HL-60/S4 (cell line): ENCODE measurements at regions not wholly inside any gene's neighbourhood (a gene's known extent, or its start where the extent isn't known, plus 50 kb on each side); places are given as distances from the start of the nearest gene placed in this dataset.
"Not testable (repeated sequence)": the region's sequence is repeated elsewhere in the genome, so short reads cannot be mapped to it uniquely, and the experiment has no call there.

Source experiments
- in situ Hi-C: fragments of 300-500 bp; cut with MboI; formaldehyde crosslinking; loops from 2 replicates; pipeline ENCODE4 v1.14.3; 2022; ENCODE audit warnings: low sequenced_read_pairs

DNA sequence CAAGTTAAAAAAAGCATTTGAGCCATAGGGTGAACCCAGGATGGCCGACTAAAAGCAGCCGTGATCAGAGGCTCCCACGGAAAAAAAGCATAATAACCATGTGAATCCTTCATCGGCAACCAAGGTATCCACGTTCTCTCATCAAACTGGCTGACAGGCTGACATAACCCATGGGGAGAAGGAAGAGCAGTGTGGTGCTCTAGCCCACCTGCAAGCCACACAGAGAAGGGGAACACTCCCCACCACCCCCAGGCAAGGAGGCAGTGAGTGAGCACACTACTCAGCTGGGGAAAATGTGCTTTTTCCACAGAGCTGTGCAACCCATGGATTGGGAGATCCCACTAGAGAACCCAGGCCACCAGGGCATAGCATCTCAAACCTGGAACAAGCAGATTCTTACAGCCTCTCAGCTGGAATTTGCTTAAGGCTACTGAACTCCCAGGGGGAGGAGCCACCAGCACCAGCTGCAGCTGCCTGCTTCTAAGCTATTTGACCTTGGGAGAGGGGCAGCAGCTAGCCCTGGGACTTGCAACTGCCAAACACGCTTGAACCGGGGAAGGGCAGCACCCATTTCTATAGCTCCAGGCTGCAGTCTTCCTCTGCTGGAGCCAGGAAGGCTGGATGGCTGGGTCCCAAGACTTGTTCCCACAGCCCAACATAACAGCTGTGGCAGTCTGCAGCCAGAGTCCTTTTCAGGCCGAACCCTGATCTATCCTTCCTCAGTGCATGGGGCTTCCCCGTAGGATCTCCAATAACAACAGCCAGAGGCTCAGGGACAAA lies 178.2 kb upstream of the NRG3 start:
- in situ Hi-C loops = no loop called here

GRCh38 chr10:81704596-81704995 lies 170.4 kb upstream of the NRG3 start:
- in situ Hi-C loops = no loop called here

DNA sequence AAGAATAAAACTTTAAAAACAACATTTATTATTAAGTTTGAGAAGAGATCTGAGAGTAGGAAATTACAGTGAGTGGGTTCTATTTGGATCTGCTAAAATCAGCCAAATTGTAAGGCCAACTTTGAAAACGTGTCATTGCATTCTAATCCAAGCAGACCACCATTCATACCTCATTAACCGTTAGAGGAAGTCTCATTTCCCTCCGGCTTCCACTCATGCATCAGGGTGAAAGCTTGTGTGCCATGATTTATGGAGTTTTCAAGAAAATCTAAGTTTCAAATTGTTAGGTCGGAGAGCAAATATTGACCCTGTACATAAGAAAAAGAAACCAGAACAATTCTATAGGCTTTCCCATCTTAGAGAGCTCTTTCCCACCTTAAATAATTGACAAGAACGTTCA lies 166.6 kb upstream of the NRG3 start:
- in situ Hi-C loops = no loop called here

DNA sequence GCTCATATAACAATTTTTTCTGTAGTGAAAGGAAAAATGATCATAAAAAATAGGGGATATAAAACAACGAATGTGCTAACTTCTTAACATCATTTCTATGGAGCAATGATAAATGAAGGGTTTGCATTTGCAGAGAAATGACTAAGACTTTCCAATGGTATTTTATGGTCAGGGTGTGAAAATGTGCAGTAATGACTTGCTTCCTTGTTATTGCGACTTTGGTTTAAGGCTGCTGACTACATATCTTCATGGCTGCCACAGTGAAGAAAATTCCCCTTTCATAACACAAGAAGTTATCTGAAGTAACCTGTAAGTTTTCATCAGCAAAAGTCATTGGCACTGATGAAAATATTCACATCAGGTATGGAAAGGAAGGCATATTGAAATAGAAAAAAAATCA lies 166.1 kb upstream of the NRG3 start:
- in situ Hi-C loops = no loop called here

DNA sequence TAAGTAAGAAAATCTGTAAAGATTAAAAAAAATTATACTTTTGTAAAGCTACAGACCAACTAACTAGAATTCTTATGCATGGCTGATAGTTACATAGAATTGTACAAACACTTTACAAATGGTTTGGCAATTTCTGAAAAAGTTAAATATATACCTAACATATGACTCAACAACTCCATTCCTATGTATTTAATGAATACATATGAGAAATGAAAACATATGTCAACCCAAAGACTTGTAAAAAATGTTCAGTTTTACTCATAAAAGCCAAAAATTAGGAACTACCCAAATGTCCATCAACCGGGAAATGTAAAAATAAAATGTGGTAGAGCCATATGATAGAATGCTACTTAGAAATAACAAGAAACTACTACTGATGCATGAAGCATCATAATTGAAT lies 152.6 kb upstream of the NRG3 start:
- in situ Hi-C loops = no loop called here

DNA sequence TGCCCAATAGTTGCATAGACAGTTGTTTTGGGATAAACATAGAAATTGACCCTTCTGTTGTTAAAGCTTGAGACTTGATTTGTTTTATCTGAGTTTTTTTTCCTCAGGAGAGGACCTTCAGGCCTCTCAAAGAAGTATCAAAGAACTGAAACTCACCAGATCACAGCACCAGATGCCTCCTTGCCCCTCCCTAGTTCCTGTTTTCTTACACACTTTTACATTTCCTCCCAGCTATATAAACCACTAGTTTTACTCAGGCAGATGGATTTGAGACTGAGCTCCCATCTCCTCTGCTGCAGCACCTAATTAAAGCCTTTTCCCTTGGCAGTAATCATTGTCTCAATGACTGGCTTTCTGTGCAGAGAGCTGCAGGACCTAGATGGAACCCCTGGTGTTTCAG lies 150.6 kb upstream of the NRG3 start:
- in situ Hi-C loops = no loop called here

GRCh38 chr10:81725851-81726250 lies 149.1 kb upstream of the NRG3 start:
- in situ Hi-C loops = no loop called here

DNA sequence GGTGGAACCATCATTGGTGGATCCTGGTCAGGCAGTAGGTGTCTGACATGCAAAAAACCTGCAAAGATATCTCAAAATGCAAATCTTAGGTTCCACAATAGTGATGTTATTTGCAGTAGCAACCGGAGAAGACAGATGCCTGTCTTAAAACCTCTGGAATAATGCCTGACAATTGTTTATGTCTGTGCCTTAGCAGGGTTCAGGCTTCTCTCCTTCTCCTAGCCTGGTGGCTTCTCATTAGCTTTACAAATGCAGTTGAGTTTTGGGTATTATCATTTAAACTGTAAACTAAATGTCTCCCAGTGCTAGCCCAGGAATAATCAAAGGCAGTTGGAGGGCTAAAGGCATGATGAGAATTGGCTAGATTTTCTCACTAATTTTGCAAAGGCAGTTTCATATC lies 146.3 kb upstream of the NRG3 start:
- in situ Hi-C loops = no loop called here

GRCh38 chr10:81730891-81731290 lies 144.1 kb upstream of the NRG3 start:
- in situ Hi-C loops = no loop called here

- in situ Hi-C loops = no loop called here
These were observed 141.5 kb upstream of the NRG3 start for GRCh38 chr10:81733542-81733941.

- in situ Hi-C loops = not testable (repeated sequence)
These were observed 139.8 kb upstream of the NRG3 start for GRCh38 chr10:81735167-81735566.

DNA sequence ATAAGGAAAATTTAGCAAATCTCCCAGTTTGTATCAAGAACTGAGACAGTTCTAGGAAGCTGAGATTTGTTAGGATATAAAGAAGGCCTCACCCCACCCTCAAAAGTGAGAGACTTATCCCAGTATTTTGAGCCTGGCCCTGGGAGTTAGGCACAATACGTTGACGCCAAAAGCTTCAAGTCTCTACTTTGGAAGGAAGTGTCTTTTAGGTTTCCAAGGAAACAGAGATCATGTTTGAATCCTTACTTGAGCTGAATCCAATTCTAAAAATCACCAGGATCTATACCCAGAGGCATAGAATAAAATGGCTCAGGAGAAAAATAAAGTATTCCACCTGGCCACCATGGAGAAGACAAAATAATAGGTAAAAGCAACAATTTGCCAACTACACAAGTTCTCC lies 115.9 kb upstream of the NRG3 start:
- in situ Hi-C loops = no loop called here

DNA sequence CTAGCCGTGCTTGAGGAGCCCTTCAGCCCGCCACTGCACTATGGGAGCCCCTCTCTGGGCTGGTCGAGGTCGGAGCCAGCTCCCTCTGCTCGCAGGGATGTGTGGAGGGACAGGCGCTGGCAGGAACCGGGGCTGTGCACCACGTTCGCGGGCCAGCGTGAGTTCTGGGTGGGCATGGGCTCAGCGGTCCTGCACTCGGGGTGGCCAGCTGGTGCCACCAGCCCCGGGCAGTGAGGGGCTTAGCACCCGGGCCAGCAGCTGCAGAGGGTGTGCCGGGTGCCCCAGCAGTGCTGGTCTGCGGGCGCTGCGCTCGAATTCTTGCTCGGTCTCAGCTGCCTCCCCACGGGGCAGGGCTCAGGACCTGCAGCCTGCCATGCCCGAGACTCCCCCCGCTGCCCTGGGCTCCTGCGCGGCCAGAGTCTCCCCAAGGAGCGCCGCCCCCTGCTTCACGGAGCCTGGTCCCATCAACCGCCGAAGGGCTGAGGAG lies 90.8 kb upstream of the NRG3 start:
- in situ Hi-C loops = no loop called here

GRCh38 chr10:81792729-81793128 lies 82.3 kb upstream of the NRG3 start:
- in situ Hi-C loops = no loop called here

DNA sequence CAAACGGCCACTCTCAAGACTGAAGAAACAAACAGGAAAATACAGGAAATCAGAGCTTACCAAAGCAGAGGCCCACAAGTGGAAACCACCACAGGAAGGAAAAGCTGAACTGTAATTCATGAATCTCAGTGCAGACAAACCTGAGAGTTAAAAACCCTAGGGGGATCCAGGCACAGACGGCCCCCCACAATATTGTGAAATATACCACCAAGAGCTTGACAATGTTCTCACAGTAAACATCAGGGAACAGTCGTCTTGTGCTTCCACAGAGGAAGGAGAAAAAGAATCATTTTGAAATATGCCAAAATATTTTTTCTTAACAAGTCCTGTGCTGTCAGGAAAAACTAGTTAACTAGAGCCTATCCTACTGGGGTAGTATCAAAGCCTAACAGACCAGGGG lies 68.2 kb upstream of the NRG3 start:
- in situ Hi-C loops = no loop called here

- in situ Hi-C loops = no loop called here
These were observed 60.2 kb upstream of the NRG3 start for GRCh38 chr10:81814842-81815241.

DNA sequence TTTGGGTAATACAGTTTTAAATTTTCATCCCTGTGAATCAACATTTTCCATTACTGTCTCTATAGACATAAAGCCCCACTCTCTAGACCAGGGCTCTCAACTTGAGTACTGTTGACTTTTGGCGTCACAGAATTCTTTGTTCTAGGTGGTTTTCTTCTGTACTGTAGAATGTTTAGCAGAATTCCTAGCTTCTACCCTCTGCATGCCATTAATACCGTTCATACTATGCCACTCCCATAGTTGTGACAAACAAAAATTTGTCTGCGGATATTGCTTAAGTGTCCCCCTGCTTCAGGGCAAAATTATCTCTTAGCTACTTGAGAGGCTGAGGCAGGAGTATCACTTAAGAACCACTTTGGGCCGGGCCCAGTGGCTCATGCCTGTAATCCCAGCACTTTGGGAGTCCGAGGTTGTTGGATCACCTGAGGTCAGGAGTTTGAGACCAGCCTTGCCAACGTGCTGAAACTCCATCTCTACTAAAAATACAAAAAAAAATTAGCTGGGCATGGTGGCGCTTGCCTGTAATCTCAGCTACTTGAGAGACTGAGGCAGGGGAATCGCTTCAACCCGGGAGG lies 57.3 kb upstream of the NRG3 start:
- in situ Hi-C loops = no loop called here

DNA sequence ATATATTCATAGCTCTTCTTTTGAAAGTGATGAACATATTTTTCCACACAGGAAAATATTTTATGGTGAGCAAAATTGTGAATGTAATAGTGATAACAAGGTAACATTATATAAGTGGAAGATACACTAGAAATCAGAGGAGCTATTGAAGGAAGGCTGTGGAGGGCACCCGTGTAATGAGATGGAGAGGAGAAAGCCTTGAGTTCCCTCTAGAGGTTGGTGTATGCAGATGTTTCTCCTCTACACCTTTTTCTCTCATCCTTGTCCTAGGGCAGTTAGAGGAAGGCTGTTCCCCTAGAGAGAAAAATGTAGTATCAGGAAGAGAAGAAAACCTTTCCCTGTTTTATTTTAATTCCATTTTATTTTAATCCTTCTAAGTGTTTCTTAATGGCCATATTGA lies 54.6 kb upstream of the NRG3 start:
- in situ Hi-C loops = no loop called here
